Ascending aorta (tissue), 2 donors: ENCODE measurements at regions not wholly inside any gene's neighbourhood (a gene's known extent, or its start where the extent isn't known, plus 50 kb on each side); places are given as distances from the start of the nearest gene placed in this dataset.

ENCODE experiments used
- DNase-seq, 2 donors: peaks; one replicate each; pipeline ENCODE4 v3.0.0-alpha.2; 2019; ENCODE audit warnings: low spot score in 2 of 2
- H3K27ac ChIP-seq, 2 donors: fragments of 200-600 bp; sonication (generic); one replicate each; pipeline ENCODE4 v1.5.1; 2016 to 2017; ENCODE audit warnings: mild to moderate bottlenecking in 1 of 2
- H3K27me3 ChIP-seq: fragments of 200-600 bp; sonication (generic); one replicate; pipeline ENCODE4 v1.5.1; 2017
- H3K36me3 ChIP-seq, 2 donors: fragments of 200-600 bp; sonication (generic); one replicate each; pipeline ENCODE4 v1.5.1; 2016
- H3K4me1 ChIP-seq, 2 donors: fragments of 200-600 bp; sonication (generic); one replicate each; pipeline ENCODE4 v1.5.1; 2016 to 2017; ENCODE audit warnings: mild to moderate bottlenecking in 1 of 2
- H3K4me3 ChIP-seq, 2 donors: fragments of 200-600 bp; sonication (generic); one replicate each; pipeline ENCODE4 v1.5.1; 2016 to 2017; ENCODE audit warnings: mild to moderate bottlenecking in 1 of 2
- H3K9me3 ChIP-seq, 2 donors: fragments of 200-600 bp; sonication (generic); one replicate each; pipeline ENCODE4 v1.5.1; 2016
- CTCF ChIP-seq, 3 experiments: fragments of 200-600 bp in 2 of 3; fragments of 450-650 bp in 1 of 3; sonication (generic) in 2 of 3; IDR thresholded peaks; one replicate each; pipeline ENCODE4 v1.5.1; 2016 to 2019; ENCODE audit warnings: antibody characterized with exemption in 3 of 3, mild to moderate bottlenecking in 1 of 3, moderate library complexity in 1 of 3
- intact Hi-C: fragments of 100-400 bp; cut with DNase I; formaldehyde crosslinking; loops from one replicate; pipeline ENCODE4 v1.15.1; 2023

GRCh38 chr13:95388420-95389079 is 87.3 kb upstream of the ABCC4 start:
- Histone ChIP-seq H3K9me3 (no peaks in the 10 kb centered on the region), H3K4me3 (no peak overlapping the region), H3K27ac (no peak overlapping the region), H3K4me1 (no peaks in the 10 kb centered on the region), H3K36me3 (no peaks in the 10 kb centered on the region), H3K27me3 (no peaks in the 10 kb centered on the region)
- no peak for DNase-seq
- no peak for TF ChIP-seq CTCF (IDR thresholded peaks at IDR 0.05)
- intact Hi-C loops = no loop called here

GRCh38 chr13:95391362-95391761 is 90.1 kb upstream of the ABCC4 start:
- Histone ChIP-seq H3K9me3 (no peaks in the 10 kb centered on the region), H3K36me3 (no peaks in the 10 kb centered on the region), H3K27me3 (no peaks in the 10 kb centered on the region), H3K4me3 (no peak overlapping the region), H3K27ac (no peak overlapping the region), H3K4me1 (no peaks in the 10 kb centered on the region)
- no peak for DNase-seq
- intact Hi-C loops = no loop called here
- TF ChIP-seq CTCF (IDR thresholded peaks at IDR 0.05) = no peak

- no peak overlapping the region for H3K27ac ChIP-seq
- no peaks in the 10 kb centered on the region for H3K9me3 ChIP-seq
- H3K27me3 ChIP-seq = no peaks in the 10 kb centered on the region
- no peaks in the 10 kb centered on the region for H3K4me1 ChIP-seq
- no peak for TF ChIP-seq CTCF (IDR thresholded peaks at IDR 0.05)
- intact Hi-C loops = no loop called here
- DNase-seq = no peak
- H3K4me3 ChIP-seq = no peak overlapping the region
- H3K36me3 ChIP-seq = no peaks in the 10 kb centered on the region
Measured at GRCh38 chr13:95391785-95392184, 90.5 kb upstream of the ABCC4 start.

GRCh38 chr13:95392597-95392996 is 91.3 kb upstream of the ABCC4 start:
- TF ChIP-seq CTCF (IDR thresholded peaks at IDR 0.05) = no peak
- Histone ChIP-seq H3K9me3 (no peaks in the 10 kb centered on the region), H3K4me3 (no peak overlapping the region), H3K27ac (no peak overlapping the region), H3K36me3 (no peaks in the 10 kb centered on the region), H3K4me1 (no peaks in the 10 kb centered on the region), H3K27me3 (no peaks in the 10 kb centered on the region)
- no peak for DNase-seq
- intact Hi-C loops = no loop called here

GRCh38 chr13:95403349-95404140 is 102.3 kb upstream of the ABCC4 start:
- intact Hi-C loops = loop anchor here (1.0 to 10.0 kb wide), 2 partner anchors 109 to 214 kb away; no protein-coding TSS in a partner anchor
- DNase-seq = no peak
- Histone ChIP-seq H3K4me1 (no peaks in the 10 kb centered on the region), H3K36me3 (no peaks in the 10 kb centered on the region), H3K9me3 (no peaks in the 10 kb centered on the region), H3K27me3 (no peaks in the 10 kb centered on the region), H3K4me3 (peak overlapping the region; percentile 49 to 64), H3K27ac (no peak overlapping the region)
- TF ChIP-seq CTCF (IDR thresholded peaks at IDR 0.05) = no peak
